ENCODE measurements at regions not wholly inside any gene's neighbourhood (a gene's known extent, or its start where the extent isn't known, plus 50 kb on each side); places are given as distances from the start of the nearest gene placed in this dataset.

DNA sequence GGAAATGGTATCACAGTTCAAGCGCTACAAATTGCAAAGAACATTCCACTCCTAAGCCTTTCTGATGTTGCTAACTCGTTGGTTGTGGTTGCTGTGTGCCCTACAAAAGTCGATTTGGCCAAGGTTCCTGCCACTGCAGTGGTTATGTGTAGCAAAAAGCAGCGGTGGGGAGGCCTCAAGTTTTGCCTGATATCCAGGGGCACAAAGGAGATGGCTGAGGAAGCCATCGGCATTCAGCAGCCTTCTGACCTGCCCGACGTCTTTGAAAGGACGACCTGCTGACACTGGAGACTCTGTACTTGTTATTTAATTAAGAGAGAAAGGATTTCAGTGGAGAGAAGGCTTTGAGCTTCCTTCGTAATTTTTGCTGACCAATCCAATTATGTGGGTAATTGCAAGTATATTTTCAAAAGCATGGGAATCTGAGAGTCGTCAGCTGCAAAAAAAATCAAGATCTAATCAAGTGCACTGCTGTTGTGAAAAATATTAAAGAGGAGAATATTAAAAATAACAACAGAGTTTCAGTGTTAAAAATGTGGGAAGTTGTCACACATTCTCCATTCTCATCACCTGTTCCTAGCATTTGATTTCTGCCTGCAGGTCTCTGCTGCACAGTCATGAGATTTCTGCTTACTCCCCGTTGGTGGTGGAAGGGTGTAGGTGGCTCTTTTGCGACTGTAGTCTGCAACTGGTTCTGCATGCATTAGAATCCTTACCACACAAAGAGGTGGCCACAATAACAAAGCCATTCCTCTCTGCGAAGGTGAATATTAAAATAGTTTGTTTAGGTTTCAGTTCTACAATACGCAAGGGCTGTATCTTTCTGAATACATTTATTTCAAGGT lies 319.2 kb downstream of the IRX2 start:
- H3K4me3 ChIP-seq (ENCODE audit: insufficient read depth, low read depth, low read length), result no peak overlapping the region
- no peaks in the 10 kb centered on the region for H3K79me2 ChIP-seq (ENCODE audit: insufficient read depth, low read length)
- H3K27me3 ChIP-seq (ENCODE audit: insufficient read depth, low read length), result no peaks in the 10 kb centered on the region
- Mint-ChIP-seq H3K27ac (ENCODE audit: unreplicated experiment) (no peak overlapping the region), H3K4me1 (ENCODE audit: low read depth, unreplicated experiment) (no peaks in the 10 kb centered on the region), H3K27me3 (ENCODE audit: low read depth, unreplicated experiment) (peaks cover 5% of the 10 kb centered on the region), H3K36me3 (ENCODE audit: low read depth, unreplicated experiment) (no peaks in the 10 kb centered on the region), H3K4me3 (ENCODE audit: unreplicated experiment) (no peak overlapping the region), H3K9me3 (ENCODE audit: unreplicated experiment) (peaks cover 2% of the 10 kb centered on the region)
- no peaks in the 10 kb centered on the region for H3K36me3 ChIP-seq (ENCODE audit: insufficient read depth, low read length)
- H3K9ac ChIP-seq (ENCODE audit: low read length), result no peak overlapping the region
- H4K20me1 ChIP-seq (ENCODE audit: insufficient read depth, low read length), result no peaks in the 10 kb centered on the region
- no peaks in the 10 kb centered on the region for H3K9me3 ChIP-seq (ENCODE audit: insufficient read depth, low read depth, low read length)
- no peaks in the 10 kb centered on the region for H3K4me1 ChIP-seq (ENCODE audit: insufficient read depth, low read length)
- no peak for DNase-seq (ENCODE audit: low read depth)
- no peak overlapping the region for H3K27ac ChIP-seq (ENCODE audit: low read depth, low read length)
- TF ChIP-seq, protein P1, sequence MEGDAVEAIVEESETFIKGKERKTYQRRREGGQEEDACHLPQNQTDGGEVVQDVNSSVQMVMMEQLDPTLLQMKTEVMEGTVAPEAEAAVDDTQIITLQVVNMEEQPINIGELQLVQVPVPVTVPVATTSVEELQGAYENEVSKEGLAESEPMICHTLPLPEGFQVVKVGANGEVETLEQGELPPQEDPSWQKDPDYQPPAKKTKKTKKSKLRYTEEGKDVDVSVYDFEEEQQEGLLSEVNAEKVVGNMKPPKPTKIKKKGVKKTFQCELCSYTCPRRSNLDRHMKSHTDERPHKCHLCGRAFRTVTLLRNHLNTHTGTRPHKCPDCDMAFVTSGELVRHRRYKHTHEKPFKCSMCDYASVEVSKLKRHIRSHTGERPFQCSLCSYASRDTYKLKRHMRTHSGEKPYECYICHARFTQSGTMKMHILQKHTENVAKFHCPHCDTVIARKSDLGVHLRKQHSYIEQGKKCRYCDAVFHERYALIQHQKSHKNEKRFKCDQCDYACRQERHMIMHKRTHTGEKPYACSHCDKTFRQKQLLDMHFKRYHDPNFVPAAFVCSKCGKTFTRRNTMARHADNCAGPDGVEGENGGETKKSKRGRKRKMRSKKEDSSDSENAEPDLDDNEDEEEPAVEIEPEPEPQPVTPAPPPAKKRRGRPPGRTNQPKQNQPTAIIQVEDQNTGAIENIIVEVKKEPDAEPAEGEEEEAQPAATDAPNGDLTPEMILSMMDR (IDR thresholded peaks at IDR 0.05; ENCODE audit: insufficient read depth, low read depth, low read length), result no peak
- TF ChIP-seq EZH2 (IDR thresholded peaks at IDR 0.05; ENCODE audit: insufficient read depth, low read length), result no peak
- no peak overlapping the region for H3K4me2 ChIP-seq (ENCODE audit: low read length)
- no peak for FAIRE-seq
- H2AFZ ChIP-seq (ENCODE audit: low read depth, low read length), result no peak overlapping the region

DNA sequence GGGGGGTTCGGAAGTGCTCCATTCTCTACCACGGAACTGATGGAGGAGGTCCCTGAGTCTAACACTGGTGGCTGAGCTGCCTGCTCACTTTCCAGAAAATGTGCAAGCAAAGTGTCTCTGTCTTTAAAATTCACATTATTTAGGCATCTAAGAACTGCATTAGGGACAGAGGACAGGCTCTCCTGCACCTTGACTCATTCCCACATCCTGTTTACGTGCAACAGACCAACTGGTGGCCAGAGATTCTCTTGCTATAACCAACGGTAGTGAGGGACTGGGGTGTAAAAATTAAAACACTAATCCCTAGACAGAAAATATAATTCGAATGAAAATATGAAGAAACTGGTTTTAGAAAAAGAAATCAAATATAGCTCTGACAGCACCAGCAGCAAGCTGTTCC lies 320.9 kb downstream of the IRX2 start:
- no peak overlapping the region for H2AFZ ChIP-seq (ENCODE audit: low read depth, low read length)
- no peaks in the 10 kb centered on the region for H4K20me1 ChIP-seq (ENCODE audit: insufficient read depth, low read length)
- no peak overlapping the region for H3K4me3 ChIP-seq (ENCODE audit: insufficient read depth, low read depth, low read length)
- H3K4me3 Mint-ChIP-seq (ENCODE audit: unreplicated experiment), result no peak overlapping the region
- no peaks in the 10 kb centered on the region for H3K79me2 ChIP-seq (ENCODE audit: insufficient read depth, low read length)
- H3K27me3 Mint-ChIP-seq (ENCODE audit: low read depth, unreplicated experiment), result peaks cover 5% of the 10 kb centered on the region
- H3K4me2 ChIP-seq (ENCODE audit: low read length), result no peak overlapping the region
- H3K4me1 Mint-ChIP-seq (ENCODE audit: low read depth, unreplicated experiment), result no peaks in the 10 kb centered on the region
- H3K9ac ChIP-seq (ENCODE audit: low read length), result no peak overlapping the region
- no peak overlapping the region for H3K27ac ChIP-seq (ENCODE audit: low read depth, low read length)
- H3K27me3 ChIP-seq (ENCODE audit: insufficient read depth, low read length), result no peaks in the 10 kb centered on the region
- peaks cover 2% of the 10 kb centered on the region for H3K9me3 Mint-ChIP-seq (ENCODE audit: unreplicated experiment)
- no peaks in the 10 kb centered on the region for H3K36me3 Mint-ChIP-seq (ENCODE audit: low read depth, unreplicated experiment)
- FAIRE-seq (no peak), DNase-seq (ENCODE audit: low read depth) (no peak)
- H3K9me3 ChIP-seq (ENCODE audit: insufficient read depth, low read depth, low read length), result peaks cover 2% of the 10 kb centered on the region
- H3K36me3 ChIP-seq (ENCODE audit: insufficient read depth, low read length), result no peaks in the 10 kb centered on the region
- H3K4me1 ChIP-seq (ENCODE audit: insufficient read depth, low read length), result no peaks in the 10 kb centered on the region
- TF ChIP-seq, protein P1 (IDR thresholded peaks at IDR 0.05; ENCODE audit: insufficient read depth, low read depth, low read length), result no peak
- no peak overlapping the region for H3K27ac Mint-ChIP-seq (ENCODE audit: unreplicated experiment)

DNA sequence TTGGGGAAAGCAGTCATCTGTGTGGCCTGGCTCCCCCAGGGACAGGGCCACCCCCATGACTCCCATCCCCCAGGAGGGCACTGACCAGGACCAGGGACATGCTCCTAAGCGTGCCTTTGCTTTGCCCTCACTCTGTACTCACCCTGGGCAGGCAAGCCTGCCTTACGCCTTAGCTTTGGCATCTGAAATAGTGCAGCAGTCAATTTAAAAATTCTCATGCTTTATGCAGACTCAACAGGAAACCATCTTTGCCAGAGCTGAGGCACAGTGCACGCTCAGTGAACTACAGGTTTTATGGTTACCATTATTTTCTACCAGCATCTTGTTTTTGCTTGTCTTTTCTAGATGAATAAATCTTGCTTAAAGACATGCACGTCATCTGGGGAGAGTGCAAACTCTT lies 323.5 kb downstream of the IRX2 start:
- no peaks in the 10 kb centered on the region for H3K4me1 Mint-ChIP-seq (ENCODE audit: low read depth, unreplicated experiment)
- no peak overlapping the region for H3K4me3 Mint-ChIP-seq (ENCODE audit: unreplicated experiment)
- no peak overlapping the region for H3K4me2 ChIP-seq (ENCODE audit: low read length)
- H2AFZ ChIP-seq (ENCODE audit: low read depth, low read length), result no peak overlapping the region
- no peaks in the 10 kb centered on the region for H3K36me3 Mint-ChIP-seq (ENCODE audit: low read depth, unreplicated experiment)
- no peak overlapping the region for H3K4me3 ChIP-seq (ENCODE audit: insufficient read depth, low read depth, low read length)
- H3K9me3 Mint-ChIP-seq (ENCODE audit: unreplicated experiment), result peaks cover 2% of the 10 kb centered on the region
- no peaks in the 10 kb centered on the region for H3K36me3 ChIP-seq (ENCODE audit: insufficient read depth, low read length)
- FAIRE-seq (no peak), DNase-seq (ENCODE audit: low read depth) (no peak)
- H3K9ac ChIP-seq (ENCODE audit: low read length), result no peak overlapping the region
- no peaks in the 10 kb centered on the region for H3K4me1 ChIP-seq (ENCODE audit: insufficient read depth, low read length)
- no peaks in the 10 kb centered on the region for H3K27me3 Mint-ChIP-seq (ENCODE audit: low read depth, unreplicated experiment)
- H3K27ac Mint-ChIP-seq (ENCODE audit: unreplicated experiment), result no peak overlapping the region
- H4K20me1 ChIP-seq (ENCODE audit: insufficient read depth, low read length), result no peaks in the 10 kb centered on the region
- peaks cover 2% of the 10 kb centered on the region for H3K9me3 ChIP-seq (ENCODE audit: insufficient read depth, low read depth, low read length)
- no peak for TF ChIP-seq EZH2 (IDR thresholded peaks at IDR 0.05; ENCODE audit: insufficient read depth, low read length)
- TF ChIP-seq, protein P1 (IDR thresholded peaks at IDR 0.05; ENCODE audit: insufficient read depth, low read depth, low read length), result no peak
- H3K27me3 ChIP-seq (ENCODE audit: insufficient read depth, low read length), result no peaks in the 10 kb centered on the region
- no peak overlapping the region for H3K27ac ChIP-seq (ENCODE audit: low read depth, low read length)
- H3K79me2 ChIP-seq (ENCODE audit: insufficient read depth, low read length), result no peaks in the 10 kb centered on the region

Measured in astrocyte (in vitro differentiated cells and primary cell).